NB4 (cell line): ENCODE measurements at regions not wholly inside any gene's neighbourhood (a gene's known extent, or its start where the extent isn't known, plus 50 kb on each side); places are given as distances from the start of the nearest gene placed in this dataset.

Experiments used
- DNase-seq: peaks from one replicate; pipeline ENCODE4 v3.0.0; 2010; ENCODE audit warnings: low read depth
- H3K4me3 ChIP-seq: one replicate; pipeline ENCODE4 v1.5.1; 2011; ENCODE audit warnings: mild to moderate bottlenecking, low read depth, low read length, moderate library complexity
- MYC ChIP-seq: IDR thresholded peaks from 2 replicates; pipeline ENCODE4 v1.6.1; 2011; ENCODE audit warnings: low read depth, low read length
- POLR2A ChIP-seq: IDR thresholded peaks from 2 replicates; pipeline ENCODE4 v1.6.1; 2011; ENCODE audit warnings: mild to moderate bottlenecking; ENCODE audit not compliant: insufficient read length; ENCODE audit errors: extremely low read depth
- TF ChIP-seq, protein P1 (sequence below): IDR thresholded peaks from one replicate; pipeline ENCODE4 v1.5.1; 2012; ENCODE audit warnings: low read depth, low read length
- TF ChIP-seq, protein P2 (sequence below): IDR thresholded peaks from 2 replicates; pipeline ENCODE4 v1.6.1; 2011; ENCODE audit warnings: low read depth, low read length

DNA sequence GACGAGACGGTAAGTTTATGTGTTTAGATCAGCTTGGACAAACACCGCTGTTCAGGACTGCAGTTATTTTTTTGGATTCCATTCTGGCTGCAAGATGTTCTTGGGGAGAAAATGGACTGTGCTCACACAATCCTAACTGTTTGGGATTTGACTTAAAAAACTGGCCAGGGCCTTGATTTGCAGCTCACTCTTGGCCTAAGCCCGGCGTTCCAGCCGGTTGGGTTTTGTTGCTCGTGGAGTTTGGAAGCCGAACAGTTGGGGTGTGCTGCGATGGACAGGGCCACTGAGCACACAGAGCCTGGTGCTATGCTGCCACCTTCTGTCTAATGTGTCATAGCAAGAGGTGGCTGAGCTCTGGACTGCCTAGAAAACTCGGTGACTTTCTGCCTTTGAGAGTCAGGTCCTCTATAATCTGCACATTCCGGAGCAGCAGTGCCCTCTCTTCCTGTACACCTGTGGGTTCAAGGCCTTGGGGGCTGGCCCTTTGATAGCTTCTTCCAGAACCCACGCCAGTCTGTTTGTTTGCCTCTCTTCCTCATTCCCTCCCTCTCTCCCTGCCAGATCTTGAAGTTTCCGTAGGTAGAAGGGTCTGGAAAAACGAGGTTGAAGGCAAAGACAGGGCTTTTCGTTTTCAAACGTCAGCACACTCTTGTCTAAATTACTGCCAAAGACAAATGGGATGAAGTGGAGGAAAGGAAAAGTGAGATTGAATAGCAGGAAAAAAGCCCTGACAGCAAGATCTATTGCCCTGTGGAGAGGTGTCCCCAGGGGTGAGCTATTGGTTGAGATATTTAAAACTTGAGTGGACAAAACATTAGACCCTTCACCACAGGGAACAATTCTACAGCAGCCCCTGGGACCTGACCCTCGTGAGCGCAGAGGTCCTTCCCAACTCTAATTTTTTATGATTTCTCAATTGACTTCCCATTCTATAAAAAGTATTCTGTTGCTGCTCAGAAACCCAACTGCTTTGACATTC lies 167.5 kb upstream of the HABP2 start:
- peak; percentile 82 for DNase-seq
- no peak overlapping the region for H3K4me3 ChIP-seq
- TF ChIP-seq, protein P1, sequence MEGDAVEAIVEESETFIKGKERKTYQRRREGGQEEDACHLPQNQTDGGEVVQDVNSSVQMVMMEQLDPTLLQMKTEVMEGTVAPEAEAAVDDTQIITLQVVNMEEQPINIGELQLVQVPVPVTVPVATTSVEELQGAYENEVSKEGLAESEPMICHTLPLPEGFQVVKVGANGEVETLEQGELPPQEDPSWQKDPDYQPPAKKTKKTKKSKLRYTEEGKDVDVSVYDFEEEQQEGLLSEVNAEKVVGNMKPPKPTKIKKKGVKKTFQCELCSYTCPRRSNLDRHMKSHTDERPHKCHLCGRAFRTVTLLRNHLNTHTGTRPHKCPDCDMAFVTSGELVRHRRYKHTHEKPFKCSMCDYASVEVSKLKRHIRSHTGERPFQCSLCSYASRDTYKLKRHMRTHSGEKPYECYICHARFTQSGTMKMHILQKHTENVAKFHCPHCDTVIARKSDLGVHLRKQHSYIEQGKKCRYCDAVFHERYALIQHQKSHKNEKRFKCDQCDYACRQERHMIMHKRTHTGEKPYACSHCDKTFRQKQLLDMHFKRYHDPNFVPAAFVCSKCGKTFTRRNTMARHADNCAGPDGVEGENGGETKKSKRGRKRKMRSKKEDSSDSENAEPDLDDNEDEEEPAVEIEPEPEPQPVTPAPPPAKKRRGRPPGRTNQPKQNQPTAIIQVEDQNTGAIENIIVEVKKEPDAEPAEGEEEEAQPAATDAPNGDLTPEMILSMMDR = peak; percentile 81
- no peak for TF ChIP-seq POLR2A
- 0 out of 2 replicates have a peak, but pooled peaks have one; percentile 10 for TF ChIP-seq MYC
- TF ChIP-seq, protein P2, sequence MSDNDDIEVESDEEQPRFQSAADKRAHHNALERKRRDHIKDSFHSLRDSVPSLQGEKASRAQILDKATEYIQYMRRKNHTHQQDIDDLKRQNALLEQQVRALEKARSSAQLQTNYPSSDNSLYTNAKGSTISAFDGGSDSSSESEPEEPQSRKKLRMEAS = no peak

DNA sequence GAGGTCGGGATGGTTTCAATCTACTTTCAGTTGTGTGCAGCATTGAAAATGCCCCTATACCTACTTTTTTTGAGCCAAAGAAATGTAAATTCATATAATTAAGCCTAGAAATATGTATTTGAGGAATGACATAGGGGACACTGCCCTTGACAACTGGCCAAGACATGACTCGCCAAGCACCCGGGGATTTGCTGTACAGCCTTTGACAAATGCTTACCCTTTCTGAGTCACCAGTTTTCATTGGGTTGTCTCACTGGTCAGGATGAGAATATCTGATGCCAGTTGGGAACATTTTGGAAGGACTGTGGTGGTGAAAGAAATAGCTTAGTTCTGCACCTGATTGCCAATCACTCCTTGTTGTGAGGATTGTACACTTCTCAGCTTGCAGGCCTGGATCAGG lies 166.8 kb upstream of the HABP2 start:
- no peak overlapping the region for H3K4me3 ChIP-seq
- DNase-seq = no peak
- TF ChIP-seq, protein P2 = no peak
- TF ChIP-seq MYC (no peak), POLR2A (no peak)
- TF ChIP-seq, protein P1 = no peak

DNA sequence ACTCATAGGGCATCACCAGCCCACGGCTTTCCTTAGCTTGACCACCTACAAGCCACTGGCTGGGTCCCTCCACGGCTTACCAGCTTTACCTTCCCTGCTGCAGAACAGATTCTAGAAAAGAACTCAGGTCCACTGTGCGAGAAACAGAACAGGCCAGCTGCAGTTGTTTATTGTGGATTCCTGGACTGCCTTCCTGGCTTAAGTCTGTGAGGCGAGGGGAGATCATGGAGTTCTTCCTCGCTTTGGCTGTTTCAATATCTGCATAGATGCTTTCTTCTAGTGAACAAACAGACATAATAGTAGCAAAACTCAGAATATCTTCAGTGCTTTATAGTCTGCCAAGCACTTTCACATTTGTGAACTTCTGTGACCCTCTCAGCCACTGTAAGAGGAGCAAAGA lies 162.9 kb upstream of the HABP2 start:
- TF ChIP-seq, protein P1 = no peak
- TF ChIP-seq POLR2A (no peak), MYC (no peak)
- TF ChIP-seq, protein P2 = no peak

DNA sequence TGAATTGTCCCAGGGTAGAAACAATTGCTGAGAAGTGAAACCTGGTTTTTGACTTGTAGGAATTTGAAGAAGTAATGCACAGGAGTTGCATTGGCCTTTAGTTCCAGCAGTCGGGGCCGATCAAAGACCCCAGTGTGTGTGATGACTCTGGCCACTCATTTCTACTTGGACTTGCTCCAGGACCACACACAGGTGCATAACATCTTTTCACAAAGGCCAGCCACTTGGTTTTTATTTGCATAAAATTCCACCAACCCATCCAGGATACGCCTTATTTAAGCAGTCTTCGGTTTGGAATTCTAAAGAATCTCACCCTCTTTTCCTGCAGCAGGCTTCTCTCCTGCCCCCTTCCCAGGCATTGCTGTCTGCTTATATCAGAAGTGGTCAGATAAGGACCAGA lies 162.0 kb upstream of the HABP2 start:
- TF ChIP-seq MYC (no peak), POLR2A (no peak)
- TF ChIP-seq, protein P1 = no peak
- TF ChIP-seq, protein P2 = no peak
- H3K4me3 ChIP-seq = no peak overlapping the region
- no peak for DNase-seq

More for the DNA sequence above, 162.9 kb upstream of the HABP2 start:
- no peak overlapping the region for H3K4me3 ChIP-seq
- no peak for DNase-seq

DNA sequence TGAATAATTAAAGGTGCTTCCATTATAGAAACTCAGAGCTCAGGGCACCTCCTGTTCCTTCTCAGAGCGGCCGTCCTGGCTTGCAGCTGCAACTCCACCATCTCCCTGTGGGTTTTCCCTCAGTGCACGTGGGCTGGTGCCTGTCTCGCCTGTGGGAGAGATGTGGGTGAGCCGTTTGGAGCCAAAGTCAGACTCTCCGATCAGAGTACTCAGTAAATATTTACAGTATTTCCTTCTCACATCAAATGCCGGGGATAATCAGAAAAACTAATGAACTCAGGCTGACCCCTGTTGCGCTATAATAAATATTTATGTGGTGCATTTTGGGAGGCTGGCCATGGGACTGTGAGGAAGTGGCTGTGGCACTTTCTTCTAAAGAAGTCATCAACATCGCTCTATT lies 155.8 kb upstream of the HABP2 start:
- TF ChIP-seq POLR2A (no peak), MYC (no peak)
- TF ChIP-seq, protein P1 = no peak
- TF ChIP-seq, protein P2 = no peak
- no peak for DNase-seq
- no peak overlapping the region for H3K4me3 ChIP-seq
